Lung (tissue), 11 donors: ENCODE measurements at regions not wholly inside any gene's neighbourhood (a gene's known extent, or its start where the extent isn't known, plus 50 kb on each side); places are given as distances from the start of the nearest gene placed in this dataset.

Experiments used
- ATAC-seq: fragments of 200-7000 bp; cut with Tn5 transposase; one replicate; pipeline ENCODE4 v1.9.1; 2020; ENCODE audit warnings: moderate number of reproducible peaks; ENCODE audit not compliant: insufficient read depth, low FRiP score
- DNase-seq, 3 donors: peaks; one replicate each; pipeline ENCODE4 v3.0.0-alpha.2; 2013 to 2017
- H3K27ac ChIP-seq, 2 donors: one replicate each; pipeline ENCODE4 v1.5.1; 2013; ENCODE audit warnings: mild to moderate bottlenecking in 2 of 2, moderate library complexity in 2 of 2, control low read depth in 1 of 2, inconsistent platforms in 1 of 2, low read depth in 1 of 2, low read length in 1 of 2
- H3K27me3 ChIP-seq, 3 donors: one replicate each; pipeline ENCODE4 v1.5.1; 2013; ENCODE audit warnings: low read length in 2 of 3; ENCODE audit not compliant: control insufficient read depth in 3 of 3, insufficient read depth in 3 of 3
- H3K36me3 ChIP-seq, 4 donors: one replicate each; pipeline ENCODE4 v1.5.1; 2013; ENCODE audit warnings: low read length in 4 of 4, mild to moderate bottlenecking in 1 of 4, moderate library complexity in 1 of 4; ENCODE audit not compliant: control insufficient read depth in 4 of 4, insufficient read depth in 4 of 4
- H3K4me1 ChIP-seq, 5 donors: one replicate each; pipeline ENCODE4 v1.5.1; 2013; ENCODE audit warnings: low read length in 5 of 5, mild to moderate bottlenecking in 2 of 5, moderate library complexity in 1 of 5; ENCODE audit not compliant: control insufficient read depth in 5 of 5, insufficient read depth in 5 of 5
- H3K4me3 ChIP-seq: one replicate; pipeline ENCODE4 v1.5.1; 2013; ENCODE audit warnings: mild to moderate bottlenecking, control low read depth, moderate library complexity
- H3K9ac ChIP-seq, 2 donors: one replicate each; pipeline ENCODE4 v1.5.1; 2013; ENCODE audit warnings: low read length in 2 of 2, control low read depth in 1 of 2; ENCODE audit not compliant: insufficient read depth in 1 of 2
- H3K9me3 ChIP-seq, 4 donors: one replicate each; pipeline ENCODE4 v1.5.1; 2013; ENCODE audit warnings: low read length in 3 of 4, mild to moderate bottlenecking in 1 of 4, moderate library complexity in 1 of 4; ENCODE audit not compliant: control insufficient read depth in 4 of 4, insufficient read depth in 3 of 4
- CTCF ChIP-seq: IDR thresholded peaks from 2 replicates; pipeline ENCODE4 v1.5.1; 2012; ENCODE audit warnings: mild to moderate bottlenecking; ENCODE audit errors: control extremely low read depth, extremely low read depth
- WGBS, 2 donors: extraction: QIAGEN DNeasy Blood & Tissue Kit; methylation state at CpG; one replicate each; pipeline ENCODE4 v1.1.7; 2013; 5-methylcytosine and 5-hydroxymethylcytosine counted together
- donor health status: control.
- donor health status: control.
- donor health status: Bipolar disorder and iron deficiency.
- donor health status: healthy.
- donor health status: DM: yes; HTN: yes; CAD: no.

- Histone ChIP-seq H3K4me1 (no peaks in the 10 kb centered on the region), H3K36me3 (no peaks in the 10 kb centered on the region), H3K4me3 (no peak overlapping the region), H3K9ac (no peak overlapping the region), H3K27ac (no peak overlapping the region), H3K9me3 (no peaks in the 10 kb centered on the region), H3K27me3 (no peaks in the 10 kb centered on the region)
- ATAC-seq: no peak
- DNase-seq: no peak
- TF ChIP-seq CTCF: no peak
- 65 to 77% methylated on average over 2 of the region's 2 CpGs for WGBS, 2 donors
These were observed 146.1 kb upstream of the C11orf87 start for GRCh38 chr11:109275931-109276330.

GRCh38 chr11:109285465-109285864, 136.5 kb upstream of the C11orf87 start:
- no peak overlapping the region for H3K27ac ChIP-seq
- H3K9ac ChIP-seq: no peak overlapping the region
- ATAC-seq (no peak), DNase-seq (no peak)
- H3K36me3 ChIP-seq: no peaks in the 10 kb centered on the region
- peaks cover 0 to 1% (median 0%) of the 10 kb centered on the region in 4 donors for H3K9me3 ChIP-seq
- 84 to 88% methylated on average over 2 of the region's 2 CpGs for WGBS, 2 donors
- H3K4me1 ChIP-seq: no peaks in the 10 kb centered on the region
- no peak for TF ChIP-seq CTCF
- H3K27me3 ChIP-seq: no peaks in the 10 kb centered on the region
- H3K4me3 ChIP-seq: no peak overlapping the region

- TF ChIP-seq CTCF: no peak
- Histone ChIP-seq H3K9me3 (no peaks in the 10 kb centered on the region), H3K36me3 (no peaks in the 10 kb centered on the region), H3K4me3 (no peak overlapping the region), H3K27me3 (no peaks in the 10 kb centered on the region), H3K27ac (no peak overlapping the region), H3K4me1 (no peaks in the 10 kb centered on the region), H3K9ac (no peak overlapping the region)
- ATAC-seq (no peak), DNase-seq (no peak)
- WGBS, 2 donors: 92 to 93% methylated on average over 2 of the region's 2 CpGs
These were observed 130.4 kb upstream of the C11orf87 start for GRCh38 chr11:109291553-109291952.

GRCh38 chr11:109298865-109299264, 123.1 kb upstream of the C11orf87 start:
- no peaks in the 10 kb centered on the region for H3K27me3 ChIP-seq
- H3K4me1 ChIP-seq: peaks cover 0 to 2% (median 0%) of the 10 kb centered on the region in 5 donors
- H3K27ac ChIP-seq: no peak overlapping the region
- ATAC-seq (no peak), DNase-seq (no peak)
- no peak for TF ChIP-seq CTCF
- 88 to 94% methylated on average over 2 of the region's 2 CpGs for WGBS, 2 donors
- no peaks in the 10 kb centered on the region for H3K9me3 ChIP-seq
- no peak overlapping the region for H3K4me3 ChIP-seq
- H3K36me3 ChIP-seq: no peaks in the 10 kb centered on the region
- no peak overlapping the region for H3K9ac ChIP-seq
